DMS79 treated with DMSO at 0.1 percent for 48 hours (cell line): ENCODE measurements at regions not wholly inside any gene's neighbourhood (a gene's known extent, or its start where the extent isn't known, plus 50 kb on each side); places are given as distances from the start of the nearest gene placed in this dataset.
"Not testable (repeated sequence)": the region's sequence is repeated elsewhere in the genome, so short reads cannot be mapped to it uniquely, and the experiment has no call there.

ENCODE experiments used
- DNase-seq: peaks from one replicate; lab custom pipeline; 2025; lab: John Stamatoyannopoulos, UW

- no peak for DNase-seq
Observed at GRCh38 chr13:54709546-54709945, 1680.9 kb downstream of the OLFM4 start.

- DNase-seq, result no peak
Observed at GRCh38 chr13:54733639-54734038, 1705.0 kb downstream of the OLFM4 start.

DNA sequence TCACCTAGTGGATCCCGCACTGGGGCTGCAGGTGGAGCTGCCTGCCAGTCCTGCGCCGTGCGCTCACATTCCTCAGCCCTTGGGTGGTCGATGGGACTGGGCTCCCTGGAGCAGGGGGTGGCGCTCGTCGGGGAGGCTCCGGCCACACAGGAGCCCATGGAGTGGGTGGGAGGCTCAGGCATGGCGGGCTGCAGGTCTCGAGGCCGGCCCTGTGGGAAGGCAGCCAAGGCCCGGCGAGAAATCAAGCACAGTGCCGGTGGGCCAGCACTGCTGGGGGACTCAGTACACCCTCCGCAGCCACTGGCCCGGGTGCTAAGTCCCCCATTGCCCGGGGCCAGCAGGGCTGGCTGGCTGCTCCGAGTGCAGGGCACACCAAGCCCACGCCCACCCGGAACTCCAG lies 1708.6 kb downstream of the OLFM4 start:
- not testable (repeated sequence) for DNase-seq

DNA sequence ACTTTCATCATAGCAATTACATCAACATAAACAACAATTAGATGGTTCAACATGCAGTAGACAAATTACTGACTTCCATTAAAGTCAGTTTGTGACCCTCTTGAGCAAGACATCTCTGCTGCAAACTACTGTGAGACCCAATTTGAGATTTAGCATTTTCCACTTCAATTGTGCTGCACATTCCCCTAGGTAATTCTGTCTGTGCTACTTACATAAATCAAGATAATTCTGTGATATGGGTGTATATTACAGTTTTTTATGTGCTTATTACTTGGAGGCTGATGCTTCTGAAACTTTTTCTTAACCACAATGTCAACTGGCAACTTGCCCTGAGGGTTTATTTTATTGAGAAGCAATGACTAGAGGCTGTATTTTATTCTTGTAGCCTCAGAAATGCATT lies 1714.4 kb downstream of the OLFM4 start:
- DNase-seq, result peak; percentile 17

DNA sequence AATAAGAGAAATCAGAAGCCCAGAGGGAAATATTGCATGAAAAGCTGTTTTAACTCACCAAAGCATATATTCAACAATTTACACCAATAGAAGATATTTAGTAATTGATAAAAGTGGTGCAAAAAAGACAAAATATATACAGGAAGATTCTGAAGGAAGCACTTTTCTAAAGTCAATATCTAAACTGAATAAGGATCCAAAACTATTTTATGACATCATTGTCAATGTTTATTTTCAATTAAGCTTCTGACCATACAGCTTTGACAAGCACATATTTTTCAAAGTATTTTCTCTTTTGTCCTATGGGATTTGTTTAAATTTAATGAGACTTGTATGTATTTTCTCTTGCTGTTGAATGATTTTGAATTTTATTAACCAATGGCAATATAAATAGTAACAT lies 1716.1 kb downstream of the OLFM4 start:
- DNase-seq, result no peak

- DNase-seq, result peak; percentile 2
Observed at GRCh38 chr13:54750521-54750920, 1721.9 kb downstream of the OLFM4 start.

DNA sequence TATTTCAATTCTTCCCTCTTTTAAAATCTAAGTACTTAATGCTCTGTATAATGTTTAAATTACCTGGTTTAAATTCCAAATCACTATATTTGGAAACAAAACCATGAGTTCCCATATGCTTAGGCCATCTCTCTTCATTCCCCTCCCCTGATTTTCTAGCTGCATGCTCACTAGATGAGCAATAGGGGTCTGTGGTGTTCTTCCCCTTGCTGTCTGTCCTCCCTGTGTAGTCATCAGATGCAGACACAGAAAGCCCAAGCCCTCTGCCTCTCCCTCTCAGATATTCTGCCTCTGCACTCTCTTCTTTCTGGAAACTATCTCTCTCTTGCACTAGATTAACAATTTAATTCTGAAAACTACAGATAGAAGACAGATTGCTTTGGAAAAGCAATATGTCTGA lies 1730.2 kb downstream of the OLFM4 start:
- no peak for DNase-seq

- DNase-seq, result no peak
Observed at GRCh38 chr13:54768214-54768613, 1739.6 kb downstream of the OLFM4 start.

GRCh38 chr13:54775501-54776191 lies 1747.0 kb downstream of the OLFM4 start:
- DNase-seq, result no peak

DNA sequence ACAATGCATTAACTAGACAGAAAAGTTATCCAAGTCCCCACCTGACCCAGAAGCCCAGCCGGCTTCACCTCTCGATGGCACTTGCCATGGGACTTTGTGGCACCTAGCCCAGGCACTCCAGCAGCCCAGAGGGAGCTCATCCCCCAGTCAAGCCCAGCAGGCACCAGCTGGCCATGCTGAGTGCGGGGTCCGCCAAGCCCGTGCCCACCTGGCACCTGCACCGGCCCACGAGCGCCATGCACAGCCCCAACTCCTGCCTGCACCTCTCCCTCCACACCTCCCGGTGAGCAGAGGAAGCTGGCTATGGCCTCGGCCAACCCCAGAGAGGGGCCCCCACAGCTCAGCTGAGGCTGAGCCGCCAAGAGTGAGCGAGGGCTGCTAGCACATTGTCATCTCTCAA lies 1759.1 kb downstream of the OLFM4 start:
- no peak for DNase-seq

DNA sequence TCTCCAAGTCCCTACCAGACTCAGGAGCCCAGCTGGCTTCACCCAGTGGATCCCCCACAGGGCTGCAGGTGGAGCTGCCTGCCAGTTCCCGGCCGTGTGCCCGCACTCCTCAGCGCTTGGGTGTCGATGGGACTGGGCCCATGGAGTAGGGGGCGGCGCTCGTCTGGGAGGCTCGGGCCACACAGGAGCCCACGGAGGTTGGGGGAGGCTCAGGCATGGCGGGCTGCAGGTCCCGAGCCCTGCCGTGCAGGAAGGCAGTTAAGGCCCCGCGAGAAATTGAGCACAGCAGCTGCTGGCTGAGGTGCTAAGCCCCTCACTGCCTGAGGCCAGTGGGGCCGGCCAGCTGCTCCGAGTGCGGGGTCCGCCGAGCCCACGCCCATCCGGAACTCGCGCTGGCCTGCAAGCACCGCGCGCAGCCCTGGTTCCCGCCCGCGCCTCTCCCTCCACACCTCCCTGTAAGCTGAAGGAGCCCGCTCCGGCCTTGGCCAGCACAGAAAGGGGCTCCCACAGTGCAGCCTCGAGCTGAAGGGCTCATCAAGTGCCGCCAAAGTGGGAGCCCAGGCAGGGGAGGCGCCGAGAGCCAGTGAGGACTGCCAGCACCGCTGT lies 1771.1 kb downstream of the OLFM4 start:
- DNase-seq, result no peak

GRCh38 chr13:54802226-54802625 lies 1773.6 kb downstream of the OLFM4 start:
- no peak for DNase-seq

- DNase-seq, result no peak
Observed at GRCh38 chr13:54805743-54806142, 1777.1 kb downstream of the OLFM4 start.

DNA sequence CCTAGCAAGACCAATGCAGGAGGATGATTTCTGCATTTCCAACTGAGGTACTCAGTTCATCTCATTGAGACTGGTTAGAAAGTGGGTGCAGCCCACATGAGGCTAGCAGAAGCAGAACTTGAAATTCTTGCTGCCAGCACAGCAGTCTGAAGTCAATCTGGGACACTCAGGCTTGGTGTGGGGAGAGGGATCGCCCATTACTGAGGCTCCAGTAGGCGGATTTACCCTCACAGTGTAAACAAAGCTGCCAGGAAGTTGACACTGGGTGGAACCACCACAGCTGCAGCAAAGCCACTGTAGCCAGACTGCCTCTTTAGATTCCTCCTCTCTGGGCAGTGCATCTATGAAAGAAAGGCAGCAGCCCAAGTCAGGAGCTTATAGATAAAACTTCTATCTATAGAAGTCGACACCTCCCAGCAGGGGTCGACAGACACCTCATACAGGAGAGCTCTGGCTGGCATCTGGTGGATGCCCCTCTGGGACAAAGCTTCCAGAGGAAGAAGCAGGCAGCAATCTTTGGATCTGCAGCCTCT lies 1793.4 kb downstream of the OLFM4 start:
- not testable (repeated sequence) for DNase-seq

DNA sequence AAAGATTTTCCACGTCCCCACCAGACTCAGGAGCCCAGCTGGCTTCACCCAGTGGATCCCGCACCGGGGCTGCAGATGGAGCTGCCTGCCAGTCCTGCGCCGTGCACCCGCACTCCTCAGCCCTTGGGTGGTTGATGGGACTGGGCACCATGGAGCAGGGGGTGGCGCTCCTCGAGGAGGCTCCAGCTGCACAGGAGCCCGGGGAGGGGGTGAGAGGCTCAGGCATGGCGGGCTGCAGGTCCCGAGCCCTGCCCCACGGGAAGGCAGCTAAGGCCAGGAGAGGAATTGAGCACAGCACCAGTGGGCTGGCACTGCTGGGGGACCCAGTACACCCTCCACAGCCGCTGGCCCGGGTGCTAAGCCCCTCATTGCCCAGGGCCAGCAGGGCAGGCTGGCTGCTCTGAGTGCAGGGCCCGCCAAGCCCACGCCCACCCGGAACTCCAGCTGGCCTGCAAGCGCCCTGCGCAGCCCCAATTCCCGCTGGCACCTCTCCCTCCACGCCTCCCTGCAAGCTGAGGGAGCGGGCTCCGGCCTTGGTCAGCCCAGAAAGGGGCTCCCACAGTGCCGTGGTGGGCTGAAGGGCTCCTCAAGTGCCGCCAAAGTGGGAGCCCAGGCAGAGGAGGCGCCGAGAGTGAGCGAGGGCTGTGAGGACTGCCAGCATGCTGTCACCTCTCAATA lies 1800.9 kb downstream of the OLFM4 start:
- not testable (repeated sequence) for DNase-seq

DNA sequence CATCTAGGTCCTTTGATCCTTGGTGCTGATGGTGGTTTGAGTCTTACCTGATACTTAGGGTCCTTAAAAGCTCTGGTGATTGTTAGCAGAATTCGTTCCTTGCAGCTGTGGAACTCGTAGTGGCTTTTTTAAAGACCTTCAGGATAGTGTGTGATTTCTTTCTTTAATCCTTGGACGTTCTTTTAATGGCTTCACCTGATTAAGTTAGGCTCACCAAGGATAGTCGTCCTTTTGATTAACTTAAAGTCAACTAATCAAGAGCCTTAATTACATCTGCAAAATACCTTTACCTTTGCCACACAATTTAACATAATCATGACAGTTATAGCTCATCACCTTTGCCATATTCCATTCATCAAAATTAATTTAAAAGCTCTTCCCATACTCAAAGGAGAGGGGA lies 1807.7 kb downstream of the OLFM4 start:
- no peak for DNase-seq

DNA sequence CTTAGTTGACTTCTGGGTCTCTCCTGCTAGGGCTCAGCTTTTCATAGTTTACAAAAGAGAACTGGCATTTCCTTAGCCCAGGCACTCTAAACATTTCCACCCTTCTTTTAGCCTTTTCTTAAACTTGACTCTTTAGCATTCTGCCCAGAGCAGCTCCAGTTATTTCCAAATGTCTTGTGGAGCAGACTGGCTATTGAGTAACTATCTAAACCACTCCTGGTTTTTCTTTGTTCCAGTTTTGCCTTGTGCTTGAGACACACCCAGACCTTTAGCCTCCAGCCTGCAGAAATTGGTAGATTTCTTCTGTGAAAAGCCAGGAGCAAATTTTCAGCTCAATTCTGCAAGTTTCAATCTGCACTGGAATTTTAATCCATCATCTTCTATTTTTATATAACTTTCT lies 1813.1 kb downstream of the OLFM4 start:
- no peak for DNase-seq

DNA sequence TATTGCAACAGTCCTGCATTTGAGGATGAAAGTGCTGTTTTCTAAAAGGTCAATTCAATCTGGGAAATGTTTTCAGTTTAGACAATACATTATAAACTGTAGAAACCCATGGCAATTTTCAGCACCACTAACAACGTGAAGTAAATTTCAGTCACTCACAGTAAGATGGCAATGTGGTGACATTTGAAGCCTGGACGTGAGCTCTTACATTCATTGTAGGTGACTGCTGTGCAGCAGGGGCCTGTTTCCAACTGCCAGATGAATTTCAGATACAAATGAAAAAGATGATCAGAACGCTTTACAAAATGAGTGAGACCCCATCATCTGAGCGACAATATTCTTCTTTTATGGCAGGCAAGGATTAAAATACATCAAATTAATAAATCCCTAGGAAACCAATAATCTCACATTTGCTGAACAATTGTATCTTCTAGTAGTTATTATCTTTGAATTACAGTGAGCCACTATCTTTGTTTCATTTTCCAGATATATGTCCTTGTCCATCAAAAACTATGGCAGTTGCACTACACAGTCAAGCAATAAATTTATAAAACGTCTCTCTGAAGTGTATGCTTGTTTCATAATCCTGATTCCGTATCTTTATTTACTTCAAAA lies 1816.8 kb downstream of the OLFM4 start:
- DNase-seq, result no peak

DNA sequence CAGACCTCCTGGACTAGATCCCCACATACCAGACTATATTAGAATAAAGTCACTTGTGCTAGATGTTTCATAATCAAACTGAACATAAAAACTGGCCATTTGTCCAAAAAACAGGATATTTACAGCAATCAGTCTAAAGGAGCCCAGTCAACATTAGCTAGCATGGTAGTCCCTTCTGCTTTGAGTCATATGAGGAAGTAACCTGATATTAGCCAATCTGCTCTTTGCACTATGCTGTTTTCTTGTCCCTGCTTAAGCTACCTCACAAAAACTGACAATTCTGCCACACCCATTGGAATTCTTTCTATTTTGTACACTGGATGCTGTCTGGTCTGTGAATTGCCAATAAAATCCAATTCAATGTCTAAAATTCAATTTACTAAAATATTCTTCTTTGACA lies 1824.2 kb downstream of the OLFM4 start:
- no peak for DNase-seq

GRCh38 chr13:54859827-54860226 lies 1831.2 kb downstream of the OLFM4 start:
- no peak for DNase-seq

- DNase-seq, result no peak
Observed at GRCh38 chr13:54875111-54875510, 1846.5 kb downstream of the OLFM4 start.

GRCh38 chr13:54879036-54879435 lies 1850.4 kb downstream of the OLFM4 start:
- DNase-seq, result no peak

DNA sequence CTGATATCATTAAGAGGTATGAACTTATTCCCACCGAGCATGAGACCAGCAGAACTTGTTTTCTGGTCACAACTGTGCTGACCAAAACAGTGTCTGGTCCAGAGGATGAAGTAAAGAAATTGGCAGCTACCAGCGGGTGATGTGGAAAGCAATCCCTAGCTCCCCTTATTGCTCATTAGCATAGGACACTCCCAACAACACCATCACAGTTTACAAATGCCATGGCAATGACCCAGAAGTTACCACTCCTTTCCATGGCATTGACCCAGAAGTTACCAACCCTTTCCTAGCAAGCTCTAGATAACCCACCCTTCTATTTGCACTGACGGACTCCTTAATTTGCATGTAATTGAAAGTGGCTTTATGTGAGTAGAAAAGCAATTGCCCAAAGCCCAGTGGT lies 1856.1 kb downstream of the OLFM4 start:
- DNase-seq, result no peak
